ENCODE measurements at regions not wholly inside any gene's neighbourhood (a gene's known extent, or its start where the extent isn't known, plus 50 kb on each side); places are given as distances from the start of the nearest gene placed in this dataset.

- H3K27me3 ChIP-seq (ENCODE audit: insufficient read depth, low read length), result no peaks in the 10 kb centered on the region
- peak overlapping the region; percentile 1 for H2AFZ ChIP-seq (ENCODE audit: low read depth, low read length, poor library complexity, severe bottlenecking)
- H3K27ac ChIP-seq (ENCODE audit: low read depth, low read length), result no peak overlapping the region
- no peak overlapping the region for H3K9ac ChIP-seq (ENCODE audit: low read length)
- no peaks in the 10 kb centered on the region for H4K20me1 ChIP-seq (ENCODE audit: insufficient read depth)
- intact Hi-C loops (cut with micrococcal nuclease), result no loop called here
- no peaks in the 10 kb centered on the region for H3K79me2 ChIP-seq (ENCODE audit: insufficient read depth, low read length)
- ChIA-PET POLR2A (no interaction called here), RAD21 (ENCODE audit: low non-redundant PET in 1 of 2, low total read pairs in 2 of 2, uncharacterized antibody in 2 of 2, unreplicated experiment in 2 of 2) (no interaction called here), CTCF (interaction anchor here (2.2 kb wide), 1 partner anchor 14 kb away, joined by 8 read pairs; no protein-coding TSS in a partner anchor)
- H3K4me3 ChIP-seq (replicated peaks in 1 of 2; ENCODE audit: low read depth in 1 of 2, low read length in 2 of 2), result no peak overlapping the region
- ATAC-seq (no peak), DNase-seq (ENCODE audit: low read depth, low spot score) (no peak)
- H3K36me3 ChIP-seq (ENCODE audit: control insufficient read depth in 1 of 2, insufficient read depth in 2 of 2, low read length in 2 of 2), result no peaks in the 10 kb centered on the region
- no peaks in the 10 kb centered on the region for H3K9me3 ChIP-seq (ENCODE audit: control insufficient read depth in 1 of 2, insufficient read depth in 1 of 2, low read depth in 1 of 2, low read length in 2 of 2)
- H3K9me2 ChIP-seq (ENCODE audit: insufficient read depth), result no peaks in the 10 kb centered on the region
- peaks cover 8 to 22% of the 10 kb centered on the region in 2 experiments for H3K4me1 ChIP-seq (ENCODE audit: control insufficient read depth in 1 of 2, insufficient read depth in 2 of 2, low read length in 2 of 2)
- peak overlapping the region; percentile 28 for H3K4me2 ChIP-seq (ENCODE audit: low read length)
- BruUV-seq (replicated peaks), result no TSS peak
- TF ChIP-seq TCF7L2 (IDR thresholded peaks at IDR 0.05; ENCODE audit: borderline replicate concordance, extremely low read depth, insufficient read depth, insufficient read length), result no peak
- TF ChIP-seq ZNF274 (IDR thresholded peaks at IDR 0.05; ENCODE audit: low read depth, low read length), result no peak
- peak; percentile 63 for TF ChIP-seq ELF1 (IDR thresholded peaks at IDR 0.05; ENCODE audit: borderline replicate concordance, low read depth)
- peak; percentile 55; the same call in 1 of the 2 replicates for TF ChIP-seq FOSL1 (IDR thresholded peaks at IDR 0.05; ENCODE audit: low read depth)
- TF ChIP-seq EGR1 (IDR thresholded peaks at IDR 0.05; ENCODE audit: low read depth), result no peak
- no peak for TF ChIP-seq YY1 (IDR thresholded peaks at IDR 0.05; ENCODE audit: extremely low read depth, insufficient replicate concordance, low read depth, low read length)
- TF ChIP-seq EZH2 (IDR thresholded peaks at IDR 0.05), result no peak
- TF ChIP-seq CEBPB (IDR thresholded peaks at IDR 0.05; ENCODE audit: low read depth), result no peak
- TF ChIP-seq CBX3 (IDR thresholded peaks at IDR 0.05; ENCODE audit: low read depth), result no peak
- no peak for TF ChIP-seq CTCF (IDR thresholded peaks at IDR 0.05 in 2 of 3, conservative IDR thresholded peaks at IDR 0.05 in 1 of 3; ENCODE audit: borderline replicate concordance in 1 of 3, insufficient read depth in 1 of 3, low read depth in 2 of 3, low read length in 2 of 3)
- no peak for TF ChIP-seq RAD21 (IDR thresholded peaks at IDR 0.05; ENCODE audit: low read depth)
- TF ChIP-seq POLR2AphosphoS5 (IDR thresholded peaks at IDR 0.05; ENCODE audit: low read depth, low read length), result no peak
- TF ChIP-seq REST (IDR thresholded peaks at IDR 0.05; ENCODE audit: low read depth), result no peak
- TF ChIP-seq SRF (IDR thresholded peaks at IDR 0.05; ENCODE audit: low read depth), result no peak
- no peak for TF ChIP-seq ZBTB33 (IDR thresholded peaks at IDR 0.05; ENCODE audit: extremely low read depth, insufficient replicate concordance, low read length)
- peak; percentile 48; the same call in 1 of the 2 replicates for TF ChIP-seq JUND (IDR thresholded peaks at IDR 0.05)
- TF ChIP-seq ZFX (IDR thresholded peaks at IDR 0.05), result no peak
- no peak for TF ChIP-seq POLR2A (IDR thresholded peaks at IDR 0.05; ENCODE audit: borderline replicate concordance, extremely low read depth, insufficient read depth, insufficient read length)
- peak; percentile 61 for TF ChIP-seq MAX (IDR thresholded peaks at IDR 0.05)
- no peak for TF ChIP-seq SIN3A (IDR thresholded peaks at IDR 0.05; ENCODE audit: low read depth)
These were observed 180.3 kb downstream of the EMP1 start for GRCh38 chr12:13376610-13377373.

Data from HCT116 (cell line).